Osteoblast (primary cell): ENCODE measurements at regions not wholly inside any gene's neighbourhood (a gene's known extent, or its start where the extent isn't known, plus 50 kb on each side); places are given as distances from the start of the nearest gene placed in this dataset.

Experiments
- DNase-seq: peaks from one replicate; pipeline ENCODE4 v3.0.0; 2011; ENCODE audit warnings: low spot score, mixed read lengths; ENCODE audit not compliant: insufficient read length; ENCODE audit errors: missing footprints
- H2AFZ ChIP-seq: 2 replicates; pipeline ENCODE4 v1.6.0; 2011; ENCODE audit warnings: mild to moderate bottlenecking, low read length
- H3K27ac ChIP-seq: 2 replicates; pipeline ENCODE4 v1.5.1; 2011; ENCODE audit warnings: mild to moderate bottlenecking, low read depth, low read length, moderate library complexity
- H3K27me3 ChIP-seq: 2 replicates; pipeline ENCODE4 v1.6.0; 2012; ENCODE audit warnings: mild to moderate bottlenecking, control low read depth, inconsistent platforms, low read length, moderate library complexity; ENCODE audit not compliant: insufficient read depth
- H3K36me3 ChIP-seq: 2 replicates; pipeline ENCODE4 v1.5.1; 2011; ENCODE audit warnings: mild to moderate bottlenecking, low read length, control low read depth, moderate library complexity; ENCODE audit not compliant: insufficient read depth
- H3K4me1 ChIP-seq: 2 replicates; pipeline ENCODE4 v1.5.1; 2011; ENCODE audit warnings: mild to moderate bottlenecking, low read length, control low read depth, moderate library complexity; ENCODE audit not compliant: insufficient read depth
- H3K4me2 ChIP-seq: 2 replicates; pipeline ENCODE4 v1.6.0; 2011; ENCODE audit warnings: mild to moderate bottlenecking, low read length; ENCODE audit not compliant: insufficient read depth
- H3K4me3 ChIP-seq: fragments of 200-600 bp; sonication (generic); 3 replicates; pipeline ENCODE4 v1.5.1; 2012; ENCODE audit warnings: mild to moderate bottlenecking, low read length, inconsistent platforms; ENCODE audit not compliant: insufficient read depth
- H3K79me2 ChIP-seq: 2 replicates; pipeline ENCODE4 v1.6.0; 2012; ENCODE audit warnings: mild to moderate bottlenecking, low read length, control low read depth, inconsistent platforms; ENCODE audit not compliant: insufficient read depth
- H3K9me3 ChIP-seq: 2 replicates; pipeline ENCODE4 v1.5.1; 2011; ENCODE audit warnings: low read depth, low read length, control low read depth
- H4K20me1 ChIP-seq: 2 replicates; pipeline ENCODE4 v1.6.0; 2012; ENCODE audit warnings: mild to moderate bottlenecking, low read length, control low read depth; ENCODE audit not compliant: insufficient read depth
- CTCF ChIP-seq: IDR thresholded peaks from 2 replicates; pipeline ENCODE4 v1.5.1; 2011; ENCODE audit warnings: mild to moderate bottlenecking, low read depth, low read length, moderate library complexity; ENCODE audit errors: extremely low read depth

GRCh38 chr5:15263942-15264341 lies 236.0 kb upstream of the FBXL7 start:
- Histone ChIP-seq H3K9me3 (no peaks in the 10 kb centered on the region), H3K36me3 (no peaks in the 10 kb centered on the region), H3K4me2 (no peak overlapping the region), H2AFZ (no peak overlapping the region), H4K20me1 (no peaks in the 10 kb centered on the region), H3K27me3 (peaks cover 6% of the 10 kb centered on the region), H3K4me3 (no peak overlapping the region), H3K79me2 (no peaks in the 10 kb centered on the region), H3K27ac (no peak overlapping the region), H3K4me1 (no peaks in the 10 kb centered on the region)
- TF ChIP-seq CTCF: no peak
- no peak for DNase-seq

GRCh38 chr5:15263406-15263805 lies 236.6 kb upstream of the FBXL7 start:
- DNase-seq: no peak
- Histone ChIP-seq H3K9me3 (no peaks in the 10 kb centered on the region), H2AFZ (no peak overlapping the region), H3K36me3 (no peaks in the 10 kb centered on the region), H3K79me2 (no peaks in the 10 kb centered on the region), H3K4me2 (no peak overlapping the region), H3K4me1 (no peaks in the 10 kb centered on the region), H3K27me3 (peaks cover 6% of the 10 kb centered on the region), H4K20me1 (no peaks in the 10 kb centered on the region), H3K27ac (no peak overlapping the region), H3K4me3 (no peak overlapping the region)
- TF ChIP-seq CTCF: no peak

GRCh38 chr5:15261269-15261995 lies 238.5 kb upstream of the FBXL7 start:
- H4K20me1 ChIP-seq: no peaks in the 10 kb centered on the region
- H2AFZ ChIP-seq: no peak overlapping the region

More at GRCh38 chr5:15261269-15261995, 238.5 kb upstream of the FBXL7 start:
- no peak for DNase-seq
- Histone ChIP-seq H3K27me3 (peaks cover 14% of the 10 kb centered on the region), H3K4me1 (no peaks in the 10 kb centered on the region), H3K27ac (no peak overlapping the region), H3K9me3 (no peaks in the 10 kb centered on the region), H3K4me3 (no peak overlapping the region), H3K4me2 (no peak overlapping the region), H3K79me2 (no peaks in the 10 kb centered on the region), H3K36me3 (no peaks in the 10 kb centered on the region)
- TF ChIP-seq CTCF: no peak
